HCT116 (cell line): ENCODE measurements at regions not wholly inside any gene's neighbourhood (a gene's known extent, or its start where the extent isn't known, plus 50 kb on each side); places are given as distances from the start of the nearest gene placed in this dataset.

Source experiments
- CTCF ChIP-seq, 3 experiments: fragments of 200-600 bp in 1 of 3; sonication (generic) in 1 of 3; IDR thresholded peaks in 2 of 3; conservative IDR thresholded peaks in 1 of 3; 2 replicates each; pipeline ENCODE4 v1.5.1; 2012 to 2017; ENCODE audit warnings: low read depth in 2 of 3, low read length in 2 of 3, antibody characterized with exemption in 1 of 3, borderline replicate concordance in 1 of 3, control low read depth in 1 of 3, mild to moderate bottlenecking in 1 of 3, mixed read lengths in 1 of 3, mixed run types in 1 of 3, moderate library complexity in 1 of 3; ENCODE audit not compliant: insufficient read depth in 1 of 3
- REST ChIP-seq: IDR thresholded peaks from 2 replicates; pipeline ENCODE4 v1.6.1; 2012; ENCODE audit warnings: low read depth

DNA sequence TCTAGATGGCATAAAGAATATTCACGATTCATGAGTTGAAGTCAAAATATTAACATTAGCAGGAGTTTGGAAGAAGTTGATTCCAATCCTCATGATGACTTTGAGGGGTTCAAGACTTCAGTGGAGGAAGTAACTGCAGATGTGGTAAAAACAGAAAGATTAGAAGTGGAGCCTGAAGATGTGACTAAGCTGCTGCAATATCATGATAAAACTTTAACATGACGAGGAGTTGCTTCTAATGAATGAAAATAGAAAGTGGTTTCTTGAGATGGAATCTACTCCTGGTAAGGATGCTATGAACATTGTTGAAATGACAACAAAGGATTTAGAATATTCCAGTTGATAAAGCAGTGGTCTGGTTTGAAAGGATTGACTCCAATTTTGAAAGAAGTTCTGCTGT is 70.1 kb upstream of the TMLHE start:
- TF ChIP-seq CTCF (IDR thresholded peaks at IDR 0.05 in 2 of 3, conservative IDR thresholded peaks at IDR 0.05 in 1 of 3; ENCODE audit: borderline replicate concordance in 1 of 3, insufficient read depth in 1 of 3, low read depth in 2 of 3, low read length in 2 of 3) (no peak), REST (no peak)
